Heart right ventricle (tissue), 16 donors: ENCODE measurements at regions not wholly inside any gene's neighbourhood (a gene's known extent, or its start where the extent isn't known, plus 50 kb on each side); places are given as distances from the start of the nearest gene placed in this dataset.

ENCODE experiments used
- ATAC-seq, 8 donors: fragments of 200-7000 bp; cut with Tn5 transposase; one replicate each; pipeline ENCODE4 v1.9.1; 2020; ENCODE audit warnings: mild to moderate bottlenecking in 8 of 8, moderate library complexity in 8 of 8, moderate number of reproducible peaks in 1 of 8
- DNase-seq, 2 donors: peaks; one replicate each; pipeline ENCODE4 v3.0.0-alpha.2; 2020
- H3K27ac ChIP-seq, 10 donors: fragments of 200-600 bp; sonication (generic) in 2 of 10; one replicate each; pipeline versions ENCODE4 v1.5.0 to v1.8.0; 2020 to 2022; ENCODE audit warnings: mild to moderate bottlenecking in 3 of 10
- H3K27me3 ChIP-seq, 7 donors: fragments of 200-600 bp; one replicate each; pipeline ENCODE4 v1.8.0; 2021 to 2022; ENCODE audit warnings: mild to moderate bottlenecking in 2 of 7
- H3K36me3 ChIP-seq, 9 donors: fragments of 200-600 bp; sonication (generic) in 1 of 9; one replicate each; pipeline versions ENCODE4 v1.5.0 to v1.8.0; 2020 to 2022; ENCODE audit warnings: mild to moderate bottlenecking in 2 of 9
- H3K4me1 ChIP-seq, 9 donors: fragments of 200-600 bp; sonication (generic) in 1 of 9; one replicate each; pipeline versions ENCODE4 v1.5.0 to v1.8.0; 2020 to 2022; ENCODE audit warnings: mild to moderate bottlenecking in 4 of 9
- H3K4me3 ChIP-seq, 10 donors: fragments of 200-600 bp; sonication (generic) in 2 of 10; one replicate each; pipeline versions ENCODE4 v1.5.0 to v1.8.0; 2020 to 2022; ENCODE audit warnings: mild to moderate bottlenecking in 7 of 10, moderate library complexity in 2 of 10
- H3K9me3 ChIP-seq, 11 donors: fragments of 200-600 bp in 10 of 11; sonication (generic) in 2 of 11; one replicate each; pipeline versions ENCODE4 v1.5.0 to v1.8.0; 2013 to 2022; ENCODE audit warnings: mild to moderate bottlenecking in 2 of 11, control low read depth in 1 of 11, moderate library complexity in 1 of 11
- CTCF ChIP-seq, 9 donors: fragments of 200-600 bp; sonication (generic) in 2 of 9; IDR thresholded peaks; one replicate each; pipeline versions ENCODE4 v1.5.0 to v1.8.0; 2021 to 2022; ENCODE audit warnings: antibody characterized with exemption in 9 of 9, mild to moderate bottlenecking in 5 of 9, moderate library complexity in 1 of 9
- WGBS, 2 donors: extraction: QIAGEN DNeasy Blood & Tissue Kit; methylation state at CpG; one replicate each; pipeline ENCODE4 v1.1.7; 2013; ENCODE audit warnings: inconsistent platforms in 1 of 2; 5-methylcytosine and 5-hydroxymethylcytosine counted together
- intact Hi-C, 10 donors: fragments of 100-400 bp; cut with DNase I; formaldehyde crosslinking; loops; one replicate each; pipeline versions ENCODE4 v1.11.1 to v1.14.2; 2022
- donor health status: Arrhythmogenic right ventricular cardiomyopathy.
- donor health status: ischemic (EF 13 %, LVEDD 7.1; RV severe dilation, severe dysfunction).
- donor health status: healthy with polysubstance abuse.
- donor health status: DM: no; HTN: yes; CAD: no.
- donor health status: DM: no; HTN: no; CAD: no.
- donor health status: ischemic (EF 25% LVEDD 6.9; RV normal size, moderate dysfunction).
- donor health status: ischemic (EF 25% LVEDD 5.7; RV mildly dilated, moderate dysfunction).
- donor health status: healthy.
- donor health status: DM: yes; HTN: yes; CAD: no.
- donor health status: Ischemic cardiomyopathy.
- donor health status: ischemic (EF 35%, LVEDD 5.7; RV mildly dilated, moderate dysfunction).
- donor health status: nonischemic (EF 11% LVEDD 7.7; RV severe dilation, severe dysfunction).
- donor health status: DM: yes; HTN: yes; CAD: no.
- donor health status: PGD.
- donor health status: ischemic (EF 29% LVEDD 5.4; RV normal size, mild dysfunction).
- donor health status: nonischemic (EF 23%, LVEDD 6.1; RV moderate dilation, normal function).

GRCh38 chr1:221801773-221802516, 60.1 kb upstream of the DUSP10 start:
- TF ChIP-seq CTCF (IDR thresholded peaks at IDR 0.05) = no peak
- H3K4me1 ChIP-seq = no peaks in the 10 kb centered on the region
- intact Hi-C loops = no loop called here
- H3K27me3 ChIP-seq = no peaks in the 10 kb centered on the region
- peaks cover 0 to 10% (median 0%) of the 10 kb centered on the region in 11 donors for H3K9me3 ChIP-seq
- no peak overlapping the region for H3K4me3 ChIP-seq
- WGBS, 2 donors = 48 to 55% methylated on average over 1 of the region's 1 CpG
- H3K27ac ChIP-seq = no peak overlapping the region
- DNase-seq (no peak), ATAC-seq (no peak)
- no peaks in the 10 kb centered on the region for H3K36me3 ChIP-seq

GRCh38 chr1:221801251-221801661, 59.4 kb upstream of the DUSP10 start:
- H3K4me1 ChIP-seq = no peaks in the 10 kb centered on the region
- no peaks in the 10 kb centered on the region for H3K27me3 ChIP-seq
- intact Hi-C loops = no loop called here
- no peak overlapping the region for H3K27ac ChIP-seq
- 95 to 97% methylated on average over 3 of the region's 3 CpGs for WGBS, 2 donors
- DNase-seq = no peak
- H3K36me3 ChIP-seq = no peaks in the 10 kb centered on the region
- no peak for ATAC-seq
- H3K4me3 ChIP-seq = no peak overlapping the region
- no peak for TF ChIP-seq CTCF (IDR thresholded peaks at IDR 0.05)
- peaks cover 0 to 10% (median 0%) of the 10 kb centered on the region in 11 donors for H3K9me3 ChIP-seq

GRCh38 chr1:221800831-221801230, 58.9 kb upstream of the DUSP10 start:
- Histone ChIP-seq H3K36me3 (no peaks in the 10 kb centered on the region), H3K27me3 (no peaks in the 10 kb centered on the region), H3K4me1 (no peaks in the 10 kb centered on the region), H3K27ac (no peak overlapping the region), H3K9me3 (peaks cover 0 to 10% (median 0%) of the 10 kb centered on the region in 11 donors), H3K4me3 (no peak overlapping the region)
- WGBS, 2 donors = 51 to 84% methylated on average over 3 of the region's 3 CpGs
- ATAC-seq (no peak), DNase-seq (no peak)
- intact Hi-C loops = no loop called here
- TF ChIP-seq CTCF (IDR thresholded peaks at IDR 0.05) = no peak

GRCh38 chr1:221797506-221797905, 55.6 kb upstream of the DUSP10 start:
- no peaks in the 10 kb centered on the region for H3K4me1 ChIP-seq
- intact Hi-C loops = no loop called here
- H3K9me3 ChIP-seq = peaks cover 0 to 10% (median 0%) of the 10 kb centered on the region in 11 donors
- no peak overlapping the region for H3K27ac ChIP-seq
- no peaks in the 10 kb centered on the region for H3K27me3 ChIP-seq
- H3K36me3 ChIP-seq = no peaks in the 10 kb centered on the region
- DNase-seq = no peak
- TF ChIP-seq CTCF (IDR thresholded peaks at IDR 0.05) = no peak
- no peak for ATAC-seq
- no peak overlapping the region for H3K4me3 ChIP-seq
